SK-N-MC (cell line): ENCODE measurements at regions not wholly inside any gene's neighbourhood (a gene's known extent, or its start where the extent isn't known, plus 50 kb on each side); places are given as distances from the start of the nearest gene placed in this dataset.

Source experiments
- EZH2 ChIP-seq: fragments of 200-600 bp; sonication (generic); IDR thresholded peaks from one replicate; pipeline ENCODE4 v1.6.1; 2017; ENCODE audit warnings: antibody characterized with exemption
- POLR2AphosphoS5 ChIP-seq: IDR thresholded peaks from 2 replicates; pipeline ENCODE4 v1.6.1; 2012; ENCODE audit warnings: mild to moderate bottlenecking, low read depth, low read length, borderline replicate concordance

- TF ChIP-seq POLR2AphosphoS5 (no peak), EZH2 (no peak)
Measured at GRCh38 chr3:6746443-6746842, 114.5 kb upstream of the GRM7 start.
